ENCODE measurements at regions not wholly inside any gene's neighbourhood (a gene's known extent, or its start where the extent isn't known, plus 50 kb on each side); places are given as distances from the start of the nearest gene placed in this dataset.

DNA sequence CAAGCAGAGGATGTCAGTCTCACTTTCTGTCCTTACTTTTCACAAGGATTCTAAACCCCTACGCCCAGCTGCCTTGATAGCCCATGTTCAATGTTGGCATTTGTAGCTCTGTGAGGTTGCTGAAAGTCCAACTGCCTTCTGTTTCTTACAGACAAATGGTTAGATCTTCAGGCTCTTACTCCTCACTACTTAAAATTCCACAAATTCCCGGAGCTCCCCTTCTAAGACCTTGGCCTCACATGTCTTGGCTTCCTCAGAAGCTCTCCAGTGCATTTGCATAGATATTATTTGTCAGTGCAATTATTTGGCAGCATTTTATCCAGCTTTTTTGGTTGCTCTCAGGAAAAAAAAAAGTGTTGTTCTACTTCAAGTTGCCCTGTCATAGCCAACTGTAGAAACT is 453.7 kb upstream of the CELF4 start:
- no peak for DNase-seq (ENCODE audit: low spot score in 2 of 2)
- Histone ChIP-seq H3K4me3 (no peak overlapping the region), H3K4me1 (no peaks in the 10 kb centered on the region), H3K9me3 (peaks cover 0 to 4% of the 10 kb centered on the region in 2 donors), H3K27me3 (no peaks in the 10 kb centered on the region), H3K27ac (no peak overlapping the region), H3K36me3 (no peaks in the 10 kb centered on the region)
- TF ChIP-seq POLR2A (IDR thresholded peaks at IDR 0.05) (no peak), CTCF (IDR thresholded peaks at IDR 0.05) (no peak), POLR2AphosphoS5 (IDR thresholded peaks at IDR 0.05) (no peak)
- intact Hi-C loops (cut with DNase I; ENCODE audit: low total_unique reads) = no loop called here

- H3K27me3 ChIP-seq = no peaks in the 10 kb centered on the region
- DNase-seq (ENCODE audit: low spot score in 2 of 2) = no peak
- no peak overlapping the region for H3K27ac ChIP-seq
- H3K36me3 ChIP-seq = no peaks in the 10 kb centered on the region
- no peaks in the 10 kb centered on the region for H3K4me1 ChIP-seq
- intact Hi-C loops (cut with DNase I; ENCODE audit: low total_unique reads) = no loop called here
- no peak overlapping the region for H3K4me3 ChIP-seq
- H3K9me3 ChIP-seq = peaks cover 0 to 4% of the 10 kb centered on the region in 2 donors
- no peak for TF ChIP-seq CTCF (IDR thresholded peaks at IDR 0.05)
- no peak for TF ChIP-seq POLR2AphosphoS5 (IDR thresholded peaks at IDR 0.05)
- no peak for TF ChIP-seq POLR2A (IDR thresholded peaks at IDR 0.05)
Measured at GRCh38 chr18:38010971-38011857, 445.6 kb upstream of the CELF4 start.

- TF ChIP-seq POLR2A (IDR thresholded peaks at IDR 0.05) (no peak), POLR2AphosphoS5 (IDR thresholded peaks at IDR 0.05) (no peak), CTCF (IDR thresholded peaks at IDR 0.05) (no peak)
- no peaks in the 10 kb centered on the region for H3K9me3 ChIP-seq
Measured at GRCh38 chr18:38010037-38010436, 444.4 kb upstream of the CELF4 start.

DNA sequence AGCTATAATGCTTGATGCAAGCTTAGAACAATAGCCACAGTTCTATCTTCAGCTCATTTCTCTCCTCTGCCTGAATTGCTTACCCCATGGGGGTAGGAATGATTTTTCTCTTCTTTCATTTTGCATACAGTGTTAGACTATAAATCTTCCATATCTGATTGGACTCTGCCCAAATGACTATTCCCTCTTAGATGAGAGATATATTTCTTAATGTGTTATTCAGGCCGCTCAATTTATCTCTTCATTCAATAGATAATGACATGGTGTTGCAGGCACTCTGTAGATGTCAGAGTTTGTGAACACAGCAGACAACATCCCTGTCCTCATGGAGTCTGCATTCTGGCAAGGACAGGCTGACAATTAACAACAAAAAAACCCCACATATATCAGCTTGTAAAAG is 443.7 kb upstream of the CELF4 start:
- Histone ChIP-seq H3K9me3 (no peaks in the 10 kb centered on the region), H3K36me3 (no peaks in the 10 kb centered on the region), H3K27me3 (no peaks in the 10 kb centered on the region), H3K4me1 (no peaks in the 10 kb centered on the region), H3K27ac (no peak overlapping the region), H3K4me3 (no peak overlapping the region)
- TF ChIP-seq POLR2A (IDR thresholded peaks at IDR 0.05) (no peak), POLR2AphosphoS5 (IDR thresholded peaks at IDR 0.05) (no peak), CTCF (IDR thresholded peaks at IDR 0.05) (no peak)
- DNase-seq (ENCODE audit: low spot score in 2 of 2) = no peak
- intact Hi-C loops (cut with DNase I; ENCODE audit: low total_unique reads) = no loop called here

More at GRCh38 chr18:38010037-38010436, 444.4 kb upstream of the CELF4 start:
- no peak overlapping the region for H3K27ac ChIP-seq
- H3K27me3 ChIP-seq = no peaks in the 10 kb centered on the region
- intact Hi-C loops (cut with DNase I; ENCODE audit: low total_unique reads) = no loop called here
- no peaks in the 10 kb centered on the region for H3K4me1 ChIP-seq
- no peak for DNase-seq (ENCODE audit: low spot score in 2 of 2)
- H3K36me3 ChIP-seq = no peaks in the 10 kb centered on the region
- no peak overlapping the region for H3K4me3 ChIP-seq

GRCh38 chr18:38007676-38008330 is 442.2 kb upstream of the CELF4 start:
- Histone ChIP-seq H3K36me3 (no peaks in the 10 kb centered on the region), H3K27ac (no peak overlapping the region), H3K27me3 (no peaks in the 10 kb centered on the region), H3K4me1 (no peaks in the 10 kb centered on the region), H3K4me3 (no peak overlapping the region), H3K9me3 (no peaks in the 10 kb centered on the region)
- intact Hi-C loops (cut with DNase I; ENCODE audit: low total_unique reads) = no loop called here
- no peak for DNase-seq (ENCODE audit: low spot score in 2 of 2)
- TF ChIP-seq CTCF (IDR thresholded peaks at IDR 0.05) (no peak), POLR2A (IDR thresholded peaks at IDR 0.05) (no peak), POLR2AphosphoS5 (IDR thresholded peaks at IDR 0.05) (no peak)
